Endothelial cell (in vitro differentiated cells): ENCODE measurements at regions not wholly inside any gene's neighbourhood (a gene's known extent, or its start where the extent isn't known, plus 50 kb on each side); places are given as distances from the start of the nearest gene placed in this dataset.

ENCODE experiments used
- DNase-seq: peaks from one replicate; pipeline ENCODE4 v3.0.0; 2021; ENCODE audit warnings: low spot score
- H3K27ac Mint-ChIP-seq: one replicate; pipeline ENCODE4 v1.8.0; 2021; ENCODE audit warnings: mixed read lengths, inconsistent platforms; ENCODE audit not compliant: unreplicated experiment
- H3K27me3 Mint-ChIP-seq: one replicate; pipeline ENCODE4 v1.8.0; 2021; ENCODE audit warnings: mild to moderate bottlenecking, moderate library complexity, mixed read lengths, inconsistent platforms; ENCODE audit not compliant: unreplicated experiment
- H3K36me3 Mint-ChIP-seq: one replicate; pipeline ENCODE4 v1.8.0; 2021; ENCODE audit warnings: mild to moderate bottlenecking, low read depth, mixed read lengths, inconsistent platforms; ENCODE audit not compliant: unreplicated experiment
- H3K4me1 Mint-ChIP-seq: one replicate; pipeline ENCODE4 v1.8.0; 2021; ENCODE audit warnings: mild to moderate bottlenecking, mixed read lengths, inconsistent platforms; ENCODE audit not compliant: unreplicated experiment
- H3K4me3 Mint-ChIP-seq: one replicate; pipeline ENCODE4 v1.8.0; 2021; ENCODE audit warnings: mild to moderate bottlenecking, mixed read lengths, inconsistent platforms; ENCODE audit not compliant: unreplicated experiment
- H3K9me3 Mint-ChIP-seq: one replicate; pipeline ENCODE4 v1.8.0; 2021; ENCODE audit warnings: mixed read lengths, inconsistent platforms; ENCODE audit not compliant: unreplicated experiment
- TF ChIP-seq, protein P1 (sequence below): fragments of 200-600 bp; sonication (generic); IDR thresholded peaks from one replicate; pipeline ENCODE4 v1.5.0; 2021; ENCODE audit warnings: antibody characterized with exemption; ENCODE audit not compliant: unreplicated experiment

DNA sequence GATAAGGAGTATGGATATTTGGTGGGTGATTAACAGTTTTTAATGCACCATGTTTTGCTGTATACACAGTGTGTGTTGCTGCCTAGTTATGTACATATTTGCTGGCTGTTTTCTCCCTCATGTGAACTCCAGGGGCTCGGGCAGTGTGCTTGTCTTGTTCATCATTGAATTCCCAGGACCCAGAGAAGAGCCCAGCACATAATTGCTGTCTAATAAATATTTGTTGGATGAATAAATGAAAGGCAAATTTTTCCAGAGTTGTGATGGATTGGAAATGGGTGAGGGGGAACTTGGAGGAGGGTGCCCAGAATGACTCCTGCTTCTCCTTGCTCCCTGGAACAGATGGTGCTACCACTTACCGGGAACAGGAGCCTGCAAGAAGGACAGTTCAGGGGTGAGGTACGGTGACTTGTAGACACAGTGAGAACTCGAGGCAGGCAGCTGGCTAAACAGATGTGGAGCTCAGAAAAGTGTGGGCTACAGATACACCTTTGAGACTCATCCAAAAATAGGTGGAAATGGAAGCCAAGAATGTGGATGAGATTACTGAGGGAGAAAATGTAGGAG lies 586.8 kb upstream of the MGMT start:
- Mint-ChIP-seq H3K27me3 (peaks cover 2% of the 10 kb centered on the region), H3K27ac (no peak overlapping the region), H3K9me3 (no peaks in the 10 kb centered on the region), H3K4me1 (no peaks in the 10 kb centered on the region), H3K36me3 (no peaks in the 10 kb centered on the region), H3K4me3 (no peak overlapping the region)
- TF ChIP-seq, protein P1, sequence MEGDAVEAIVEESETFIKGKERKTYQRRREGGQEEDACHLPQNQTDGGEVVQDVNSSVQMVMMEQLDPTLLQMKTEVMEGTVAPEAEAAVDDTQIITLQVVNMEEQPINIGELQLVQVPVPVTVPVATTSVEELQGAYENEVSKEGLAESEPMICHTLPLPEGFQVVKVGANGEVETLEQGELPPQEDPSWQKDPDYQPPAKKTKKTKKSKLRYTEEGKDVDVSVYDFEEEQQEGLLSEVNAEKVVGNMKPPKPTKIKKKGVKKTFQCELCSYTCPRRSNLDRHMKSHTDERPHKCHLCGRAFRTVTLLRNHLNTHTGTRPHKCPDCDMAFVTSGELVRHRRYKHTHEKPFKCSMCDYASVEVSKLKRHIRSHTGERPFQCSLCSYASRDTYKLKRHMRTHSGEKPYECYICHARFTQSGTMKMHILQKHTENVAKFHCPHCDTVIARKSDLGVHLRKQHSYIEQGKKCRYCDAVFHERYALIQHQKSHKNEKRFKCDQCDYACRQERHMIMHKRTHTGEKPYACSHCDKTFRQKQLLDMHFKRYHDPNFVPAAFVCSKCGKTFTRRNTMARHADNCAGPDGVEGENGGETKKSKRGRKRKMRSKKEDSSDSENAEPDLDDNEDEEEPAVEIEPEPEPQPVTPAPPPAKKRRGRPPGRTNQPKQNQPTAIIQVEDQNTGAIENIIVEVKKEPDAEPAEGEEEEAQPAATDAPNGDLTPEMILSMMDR = no peak
- no peak for DNase-seq

DNA sequence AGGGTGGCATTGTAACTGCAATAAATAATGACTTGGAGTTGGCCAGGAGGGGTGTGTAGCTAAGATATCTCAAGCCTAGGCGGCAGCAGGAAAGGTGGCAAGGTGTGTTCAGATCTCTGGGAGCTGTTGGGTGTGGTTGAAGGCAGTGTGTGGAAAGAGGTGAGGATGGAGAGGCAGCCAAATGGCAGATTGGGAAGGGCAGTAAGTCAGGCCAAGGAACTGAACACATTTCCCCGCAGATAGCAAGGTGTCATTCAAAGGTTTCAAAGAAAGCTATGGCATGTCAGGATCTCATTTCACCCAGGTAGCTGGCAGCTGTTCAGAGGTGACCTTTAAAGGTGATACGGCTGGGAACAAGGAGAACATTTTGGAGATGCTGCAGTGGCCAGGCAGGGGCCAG lies 586.0 kb upstream of the MGMT start:
- Mint-ChIP-seq H3K27me3 (peaks cover 2% of the 10 kb centered on the region), H3K4me3 (no peak overlapping the region), H3K27ac (no peak overlapping the region), H3K4me1 (no peaks in the 10 kb centered on the region), H3K9me3 (no peaks in the 10 kb centered on the region), H3K36me3 (no peaks in the 10 kb centered on the region)
- TF ChIP-seq, protein P1 = no peak
- DNase-seq = no peak

DNA sequence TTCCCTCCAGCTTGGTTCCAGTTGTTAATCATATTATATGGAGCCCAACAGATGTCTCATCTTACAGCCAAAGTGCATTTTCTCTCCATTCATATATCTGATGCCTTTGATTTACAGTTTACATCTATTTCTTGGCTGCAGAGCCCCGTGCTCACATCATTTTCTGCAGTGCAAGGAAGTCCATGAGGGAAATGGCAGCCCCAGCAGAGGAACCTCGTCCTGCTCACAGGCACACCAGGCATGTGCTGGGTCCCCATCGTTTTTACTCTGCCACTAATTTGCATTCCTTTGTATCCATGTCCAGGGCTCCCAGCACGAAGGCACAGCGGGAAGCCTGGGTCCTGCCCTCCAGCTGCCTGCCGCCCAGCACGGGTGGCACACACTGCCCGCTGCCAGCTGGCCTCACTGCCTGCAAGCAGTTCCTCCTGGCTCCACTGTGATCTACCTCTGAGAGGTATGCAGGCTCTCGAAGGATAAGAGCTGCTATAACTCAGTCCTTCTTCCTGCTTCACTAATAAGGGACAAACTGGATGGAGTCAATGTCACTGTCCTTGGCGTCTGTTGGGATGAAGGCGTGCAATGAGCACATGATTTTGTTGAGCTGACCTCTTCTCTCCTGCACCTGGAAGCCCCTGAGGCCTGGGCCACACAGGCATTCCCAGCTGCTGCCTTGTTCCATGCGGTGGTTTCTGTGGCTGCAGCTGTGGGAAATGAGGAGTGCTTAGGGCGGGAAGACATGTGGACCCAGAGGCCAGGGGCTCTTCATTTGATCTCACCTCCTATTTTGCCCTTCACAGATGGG lies 583.6 kb upstream of the MGMT start:
- Mint-ChIP-seq H3K4me3 (no peak overlapping the region), H3K27ac (no peak overlapping the region), H3K36me3 (no peaks in the 10 kb centered on the region), H3K9me3 (no peaks in the 10 kb centered on the region), H3K4me1 (no peaks in the 10 kb centered on the region), H3K27me3 (peaks cover 2% of the 10 kb centered on the region)
- no peak for DNase-seq
- TF ChIP-seq, protein P1 = no peak

DNA sequence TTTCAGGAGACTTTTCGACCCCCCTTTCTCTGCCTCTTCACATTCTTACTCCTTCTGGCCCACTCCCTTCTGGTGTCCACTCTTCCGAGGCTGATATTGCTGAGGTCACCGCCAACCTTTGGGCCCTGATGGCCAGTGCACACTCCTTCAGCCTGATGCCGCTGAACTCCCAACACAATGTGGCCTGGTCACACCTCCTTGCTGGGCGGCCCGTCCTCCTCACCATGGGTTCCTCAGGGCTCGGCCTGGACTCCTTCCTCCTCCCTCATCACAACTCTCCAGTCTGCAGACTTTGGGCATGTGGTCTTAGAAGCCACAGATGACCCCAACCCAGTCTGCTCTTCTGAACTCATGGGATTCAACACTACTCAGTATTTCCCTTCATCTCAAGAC lies 583.0 kb upstream of the MGMT start:
- TF ChIP-seq, protein P1 = no peak
- no peak for DNase-seq
- Mint-ChIP-seq H3K27ac (no peak overlapping the region), H3K36me3 (no peaks in the 10 kb centered on the region), H3K9me3 (no peaks in the 10 kb centered on the region), H3K4me1 (no peaks in the 10 kb centered on the region), H3K27me3 (peaks cover 2% of the 10 kb centered on the region), H3K4me3 (no peak overlapping the region)

DNA sequence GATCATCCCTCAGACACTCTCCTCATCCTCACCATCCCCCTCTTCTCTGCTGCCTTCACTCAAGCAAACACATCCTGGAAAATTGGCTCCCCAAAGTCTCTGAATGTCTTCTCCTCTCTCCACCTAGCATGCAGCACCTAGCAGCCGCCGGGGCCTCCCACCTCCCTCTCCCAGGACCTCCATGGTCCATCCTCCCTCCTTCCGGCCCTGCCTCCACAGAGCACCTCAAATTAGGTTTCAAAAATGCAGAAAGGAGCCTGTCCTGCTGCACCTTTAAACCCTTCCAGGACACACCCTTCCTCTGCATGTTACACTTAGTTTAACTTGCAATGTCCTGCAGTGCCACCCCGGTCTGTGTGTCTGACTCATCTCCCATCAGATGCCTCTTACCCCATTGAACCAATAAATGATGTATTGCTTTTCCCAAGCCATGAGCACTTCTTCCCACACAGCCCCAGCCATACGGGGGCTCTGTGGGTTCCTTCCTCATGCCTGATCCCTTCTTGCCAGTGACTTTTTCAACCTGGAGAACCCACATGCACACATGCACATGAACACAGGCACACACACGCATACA lies 582.5 kb upstream of the MGMT start:
- Mint-ChIP-seq H3K4me3 (no peak overlapping the region), H3K27me3 (no peaks in the 10 kb centered on the region), H3K4me1 (no peaks in the 10 kb centered on the region), H3K9me3 (no peaks in the 10 kb centered on the region), H3K27ac (no peak overlapping the region), H3K36me3 (no peaks in the 10 kb centered on the region)
- TF ChIP-seq, protein P1 = no peak
- no peak for DNase-seq
